Mesodermal cell (in vitro differentiated cells): ENCODE measurements at regions not wholly inside any gene's neighbourhood (a gene's known extent, or its start where the extent isn't known, plus 50 kb on each side); places are given as distances from the start of the nearest gene placed in this dataset.

Source experiments
- H3K27ac ChIP-seq: 2 replicates; pipeline ENCODE4 v1.7.0; 2013; ENCODE audit warnings: mild to moderate bottlenecking, low read depth, low read length, moderate library complexity; ENCODE audit not compliant: severe bottlenecking
- H3K36me3 ChIP-seq: 2 replicates; pipeline ENCODE4 v1.7.1; 2013; ENCODE audit warnings: mild to moderate bottlenecking, low read length, moderate library complexity; ENCODE audit not compliant: control insufficient read depth, insufficient read depth
- H3K4me1 ChIP-seq: one replicate; pipeline ENCODE4 v1.7.1; 2013; ENCODE audit warnings: mild to moderate bottlenecking, low read length; ENCODE audit not compliant: insufficient read depth, control insufficient read depth, poor library complexity, severe bottlenecking
- H3K4me3 ChIP-seq: 2 replicates; pipeline ENCODE4 v1.7.0; 2013; ENCODE audit warnings: low read length, control low read depth, mild to moderate bottlenecking; ENCODE audit not compliant: insufficient read depth, poor library complexity, severe bottlenecking; ENCODE audit errors: extremely low read depth
- H3K9me3 ChIP-seq: 2 replicates; pipeline ENCODE4 v1.7.1; 2013; ENCODE audit warnings: mild to moderate bottlenecking, low read length, moderate library complexity; ENCODE audit not compliant: control insufficient read depth
- WGBS, 2 experiments: methylation state at CpG; one replicate each; pipeline ENCODE4 v1.1.5; 2013; ENCODE audit warnings: missing lambda C conversion rate in 2 of 2; ENCODE audit not compliant: insufficient coverage in 2 of 2; 5-methylcytosine and 5-hydroxymethylcytosine counted together

- 44 to 50% methylated on average over 41 to 44 of the region's 53 CpGs for WGBS, 2 experiments
- H3K9me3 ChIP-seq: no peaks in the 10 kb centered on the region
- H3K36me3 ChIP-seq: no peaks in the 10 kb centered on the region
- H3K4me1 ChIP-seq: no peaks in the 10 kb centered on the region
- no peak overlapping the region for H3K4me3 ChIP-seq
- no peak overlapping the region for H3K27ac ChIP-seq
These were observed 153.8 kb downstream of the BCL11B start for GRCh38 chr14:99118046-99118721.

GRCh38 chr14:99118946-99119345, 153.1 kb downstream of the BCL11B start:
- no peaks in the 10 kb centered on the region for H3K9me3 ChIP-seq
- WGBS, 2 experiments: 84 to 85% methylated on average over 13 of the region's 13 CpGs
- no peak overlapping the region for H3K4me3 ChIP-seq
- no peak overlapping the region for H3K27ac ChIP-seq
- H3K4me1 ChIP-seq: no peaks in the 10 kb centered on the region
- H3K36me3 ChIP-seq: no peaks in the 10 kb centered on the region
